IPS-NIHi7 (cell line): ENCODE measurements at regions not wholly inside any gene's neighbourhood (a gene's known extent, or its start where the extent isn't known, plus 50 kb on each side); places are given as distances from the start of the nearest gene placed in this dataset.
A peak's percentile ranks its signal among the peaks of the same experiment; 100 is the strongest.
"Not testable (repeated sequence)": the region's sequence is repeated elsewhere in the genome, so short reads cannot be mapped to it uniquely, and the experiment has no call there.

Source experiments
- DNase-seq: peaks from one replicate; pipeline ENCODE4 v3.0.0; 2012; ENCODE audit warnings: mixed read lengths; ENCODE audit errors: extremely low spot score

DNA sequence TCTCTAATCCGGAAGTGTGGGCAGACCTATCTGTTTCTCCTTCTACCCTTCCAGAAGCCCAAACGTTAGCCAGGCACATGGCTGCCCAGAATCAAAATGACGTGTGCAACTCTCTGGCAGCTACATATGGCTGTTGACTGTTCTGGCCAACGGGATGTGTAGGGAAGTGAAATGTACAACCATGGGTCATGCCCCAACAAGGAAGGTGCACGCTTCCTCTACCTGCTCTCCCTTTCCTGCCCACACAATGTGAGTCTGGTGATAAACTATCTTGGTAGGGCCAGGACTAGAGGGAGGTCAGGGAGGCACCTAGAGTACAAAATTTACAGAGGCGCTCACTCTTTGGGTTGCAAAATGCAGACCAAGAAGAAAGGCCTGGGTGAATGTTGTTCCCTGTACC lies 495.9 kb upstream of the PROK2 start:
- DNase-seq: no peak

DNA sequence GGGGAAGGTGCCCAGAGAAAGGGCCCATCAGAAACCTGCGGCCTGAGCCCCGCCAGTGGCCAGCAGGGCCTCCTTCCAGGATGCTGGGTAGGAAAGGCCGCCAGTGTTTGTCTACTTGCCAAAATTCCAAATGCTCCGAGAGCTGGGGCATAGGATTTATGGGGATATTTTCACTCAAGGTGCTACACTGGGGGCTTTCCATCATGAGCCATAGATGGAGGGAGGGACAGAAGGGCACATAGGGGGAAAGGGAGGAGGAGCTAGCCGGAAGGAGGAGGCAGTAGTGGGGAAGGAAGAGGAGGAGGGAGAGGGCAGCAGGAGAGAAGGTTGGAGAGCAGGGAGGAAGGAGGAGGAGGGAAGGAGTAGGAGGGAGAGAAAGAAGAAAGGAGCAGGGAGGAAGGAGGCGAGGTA lies 494.7 kb upstream of the PROK2 start:
- DNase-seq: no peak

DNA sequence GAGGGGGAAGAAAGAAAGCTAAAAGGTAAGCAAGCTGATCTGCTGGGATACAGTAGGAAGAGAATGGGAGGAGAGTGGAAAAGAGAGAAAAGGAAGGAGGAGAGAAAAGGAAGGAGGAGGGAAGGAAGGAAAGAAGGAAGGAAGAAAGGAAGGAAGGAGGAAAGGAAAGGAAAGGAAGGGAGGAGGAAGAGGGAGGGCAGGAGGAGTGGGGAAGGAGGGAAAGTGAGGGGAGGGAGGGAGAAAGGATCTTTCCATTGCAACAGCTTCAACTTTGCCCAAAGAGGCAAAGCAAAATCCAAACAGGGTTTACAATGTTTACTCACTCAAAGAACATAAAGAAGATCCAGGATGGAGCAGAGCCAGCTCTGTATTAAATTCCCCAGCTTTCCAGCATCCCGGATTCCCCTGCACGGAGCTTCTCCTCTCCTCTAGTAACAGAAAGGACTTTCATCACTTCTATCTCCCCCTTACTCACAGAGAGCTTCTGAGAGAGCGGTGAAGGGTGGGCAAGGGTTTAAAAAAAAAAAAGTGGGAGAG lies 494.2 kb upstream of the PROK2 start:
- no peak for DNase-seq

DNA sequence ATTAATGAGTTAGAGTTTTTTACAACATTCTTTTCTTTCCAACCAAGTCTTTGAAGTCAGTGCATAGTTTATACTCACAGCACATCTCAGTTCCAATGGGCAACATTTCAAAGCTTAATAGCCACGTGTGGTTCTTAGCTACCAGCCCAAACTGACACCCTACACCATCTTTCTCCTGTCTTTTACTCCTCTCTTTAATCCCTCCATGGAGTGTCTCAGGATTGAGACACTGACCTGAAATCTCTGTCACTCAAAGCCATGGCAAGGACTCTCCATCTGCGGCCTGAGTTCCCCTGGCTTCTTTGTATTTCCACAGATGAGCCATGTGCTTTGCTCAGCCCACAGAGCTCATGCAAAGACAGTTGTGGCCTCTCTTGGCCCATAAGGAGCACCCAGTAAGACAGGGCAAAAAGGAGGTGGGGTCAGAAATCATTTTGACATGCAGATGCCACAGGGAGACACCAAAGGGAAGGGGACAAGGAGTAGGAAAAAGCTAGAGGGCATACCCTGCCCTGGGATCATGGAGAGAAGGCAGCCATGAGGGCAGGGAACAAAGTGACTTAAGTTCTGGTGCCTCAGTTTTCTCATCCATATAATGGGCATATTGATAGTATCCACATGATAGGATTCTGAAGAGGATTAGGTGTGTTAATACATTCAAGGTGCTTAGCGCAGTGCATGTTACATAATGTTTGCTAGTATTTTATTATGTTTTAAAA lies 493.6 kb upstream of the PROK2 start:
- DNase-seq: no peak

DNA sequence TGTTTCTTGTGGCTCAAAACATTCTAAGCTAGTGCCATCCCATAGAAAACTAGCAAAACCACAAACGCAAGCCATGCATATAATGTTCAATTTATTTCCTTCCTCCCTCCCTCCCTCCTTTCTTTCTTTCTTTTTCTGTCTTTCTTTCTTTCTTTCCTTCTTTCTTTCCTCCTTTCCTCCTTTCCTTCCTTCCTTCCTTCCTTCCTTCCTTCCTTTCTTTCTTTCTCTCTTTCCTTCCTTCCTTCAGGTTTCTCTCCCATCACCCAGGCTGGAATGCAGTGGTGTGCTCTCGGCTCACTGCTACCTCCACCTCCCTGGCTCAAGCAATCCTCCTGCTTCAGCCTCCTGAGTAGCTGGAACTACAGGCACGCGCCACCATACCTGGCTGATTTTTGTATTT lies 492.8 kb upstream of the PROK2 start:
- DNase-seq: no peak

DNA sequence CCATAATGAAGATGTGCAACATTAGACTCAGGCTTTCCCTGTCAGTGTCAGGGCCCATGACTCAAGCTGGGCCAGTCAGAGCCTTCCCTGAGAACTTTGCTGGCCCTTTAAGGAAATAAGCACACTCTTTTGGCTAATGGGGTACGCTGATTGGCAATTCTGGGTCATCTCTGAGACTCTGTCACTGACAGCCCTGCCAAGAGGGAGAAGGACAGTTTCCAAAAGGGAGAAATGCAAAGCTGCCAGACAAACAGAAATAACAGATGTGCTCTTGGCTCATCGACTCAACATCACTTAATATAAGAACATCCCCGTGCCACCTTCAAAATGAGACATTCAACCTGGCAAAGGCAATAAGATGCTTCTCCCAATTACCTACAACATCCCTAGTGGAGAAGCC lies 491.9 kb upstream of the PROK2 start:
- no peak for DNase-seq

DNA sequence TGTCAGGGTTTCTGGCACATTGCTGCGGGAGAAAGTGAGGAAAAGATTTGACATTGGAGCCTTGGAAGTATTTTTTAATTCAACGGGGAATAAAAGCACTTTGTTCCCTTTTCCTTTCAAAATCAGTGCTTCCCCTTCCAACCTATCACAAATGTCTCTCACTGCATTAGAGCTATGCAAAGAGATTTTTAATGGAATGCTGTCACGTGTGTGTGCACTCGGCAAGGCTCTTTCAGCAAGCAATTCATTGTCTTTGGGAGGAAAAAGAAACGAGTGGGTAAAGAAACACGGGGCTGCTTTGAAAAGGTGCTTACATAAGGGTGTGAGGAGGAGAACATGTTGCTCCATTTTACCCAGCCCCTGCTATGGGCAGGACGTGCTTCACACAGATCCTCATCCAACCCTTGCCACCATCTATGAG lies 490.4 kb upstream of the PROK2 start:
- DNase-seq: no peak

DNA sequence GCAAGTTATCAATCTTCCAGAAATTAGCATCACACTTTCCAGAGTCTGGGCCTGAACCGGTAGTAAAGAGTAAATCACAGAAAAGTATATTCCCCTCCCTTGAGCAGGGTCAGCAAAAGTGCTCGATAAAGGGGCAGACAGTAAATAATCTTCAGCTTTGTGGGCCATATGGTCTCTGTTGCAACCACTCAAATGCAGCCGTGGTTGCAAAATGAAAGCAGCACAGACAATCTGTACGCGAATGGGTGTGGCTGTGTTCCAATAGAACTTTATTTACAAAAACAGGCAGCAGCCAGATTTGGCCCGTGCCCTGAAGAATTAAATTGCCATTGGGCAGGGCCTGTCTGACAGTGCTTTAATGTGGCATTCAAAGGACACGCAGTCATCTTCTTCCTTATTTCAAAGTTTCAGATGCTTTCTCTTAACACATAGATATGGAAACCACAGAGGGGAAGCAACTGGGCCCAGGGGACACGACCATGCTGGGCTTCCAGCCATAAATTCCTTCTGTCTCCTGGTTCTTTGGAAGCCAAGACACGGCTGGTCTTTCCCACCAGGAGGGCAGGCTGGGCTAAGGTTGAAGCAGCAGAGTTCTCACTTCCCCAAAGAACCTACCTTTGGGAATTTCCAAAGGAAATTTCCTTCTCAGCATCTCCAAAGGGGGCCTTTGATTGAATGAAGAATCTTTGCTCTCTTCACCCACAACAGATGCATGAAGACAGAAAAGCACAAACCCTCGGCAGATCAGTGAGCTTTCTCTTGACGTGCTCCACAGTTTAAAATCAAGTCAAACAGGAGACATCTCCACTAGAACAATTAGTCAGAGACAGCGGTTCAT lies 489.8 kb upstream of the PROK2 start:
- DNase-seq: no peak

DNA sequence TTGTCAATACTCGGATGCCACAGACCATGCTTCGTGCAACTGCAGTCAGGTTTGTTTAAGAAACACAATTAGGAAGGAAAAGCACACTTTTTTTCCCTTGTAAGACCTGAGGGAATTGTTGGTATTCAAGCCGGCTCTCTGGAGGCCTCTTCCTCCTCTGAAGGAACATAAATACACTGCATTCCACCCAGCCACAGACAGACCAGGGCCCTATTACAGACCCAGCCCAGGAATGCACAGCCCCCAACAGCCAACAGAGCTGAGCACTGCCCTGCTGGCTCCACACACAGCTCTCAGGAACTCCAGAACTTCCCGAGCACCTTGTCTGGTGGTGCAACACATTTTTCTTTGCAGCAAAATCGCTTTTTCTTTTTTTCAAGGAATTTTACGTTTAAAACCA lies 488.7 kb upstream of the PROK2 start:
- peak; percentile 78 for DNase-seq

DNA sequence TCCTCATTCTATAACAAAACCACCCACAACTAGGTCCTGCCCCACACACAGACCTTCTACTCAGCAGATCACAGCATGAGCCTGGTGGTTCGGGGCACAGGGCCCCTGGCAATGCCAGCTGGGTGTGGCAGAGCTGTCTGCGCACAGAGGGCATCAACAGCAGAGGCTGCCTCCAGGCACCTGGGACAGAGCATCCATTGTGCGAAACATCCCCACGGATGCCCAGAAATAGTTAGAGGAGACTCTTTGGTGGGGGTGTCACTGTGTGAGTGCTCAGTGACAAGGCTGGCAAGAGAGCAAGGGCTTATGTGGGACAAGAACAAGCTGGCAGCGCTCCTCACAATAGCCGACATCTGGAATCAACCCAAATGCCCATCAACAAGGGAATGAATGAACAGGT lies 487.4 kb upstream of the PROK2 start:
- no peak for DNase-seq

DNA sequence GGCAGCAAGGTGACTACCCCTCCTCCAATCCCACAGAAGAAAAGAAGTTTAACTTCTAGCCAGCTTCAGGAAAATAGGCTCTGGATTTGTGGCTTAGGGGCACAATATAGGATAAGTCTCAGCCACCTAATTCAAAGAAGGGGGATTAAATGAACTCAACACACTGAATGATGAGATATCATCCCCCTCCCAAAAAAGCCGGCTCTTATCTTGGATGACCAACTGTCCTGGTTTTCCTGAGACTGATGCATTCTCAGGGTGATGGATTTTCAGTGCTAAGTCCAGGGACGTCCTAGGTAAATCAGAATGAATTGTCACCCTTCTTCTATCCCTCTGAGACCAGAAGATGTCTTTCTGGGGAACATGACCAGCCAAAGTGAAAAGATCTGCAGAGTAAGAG lies 487.0 kb upstream of the PROK2 start:
- no peak for DNase-seq

DNA sequence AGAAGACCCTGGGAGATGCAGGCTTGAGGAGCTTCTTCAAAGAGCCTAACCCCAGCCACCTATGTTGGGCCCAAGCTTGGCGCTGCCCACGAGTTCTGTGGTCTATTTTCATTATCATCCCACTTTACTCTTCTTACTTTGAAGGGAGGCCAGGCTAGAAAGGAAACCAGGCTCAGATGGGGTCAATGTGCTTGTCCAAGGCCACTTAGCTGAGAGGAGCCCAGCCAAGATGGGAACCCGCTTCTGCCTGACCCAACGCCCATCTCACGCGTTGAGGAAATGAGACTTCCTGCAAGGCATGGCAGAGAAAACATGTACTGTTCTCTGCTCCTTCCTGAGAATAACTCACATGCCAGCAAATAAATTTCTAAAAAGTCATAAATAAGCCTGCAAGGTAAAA lies 486.3 kb upstream of the PROK2 start:
- no peak for DNase-seq

DNA sequence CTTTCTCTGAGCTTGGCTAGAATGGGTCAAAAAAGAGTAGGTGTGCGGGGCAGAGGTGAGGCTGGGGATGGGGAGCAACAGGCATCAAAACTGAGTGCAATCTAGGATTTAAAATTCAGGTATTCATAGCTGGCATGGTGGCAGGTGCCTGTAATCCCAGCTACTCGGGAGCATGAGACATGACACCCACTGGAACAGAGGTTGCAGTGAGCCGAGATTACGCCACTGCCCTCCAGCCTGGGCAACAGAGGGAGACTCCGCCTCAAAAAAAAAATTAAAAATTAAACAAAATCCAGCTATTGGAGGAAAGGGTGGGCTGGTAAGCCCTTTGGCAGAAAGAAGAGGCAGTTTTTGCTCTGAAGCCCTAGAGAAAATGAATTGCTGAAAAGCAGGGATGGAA lies 485.8 kb upstream of the PROK2 start:
- no peak for DNase-seq

DNA sequence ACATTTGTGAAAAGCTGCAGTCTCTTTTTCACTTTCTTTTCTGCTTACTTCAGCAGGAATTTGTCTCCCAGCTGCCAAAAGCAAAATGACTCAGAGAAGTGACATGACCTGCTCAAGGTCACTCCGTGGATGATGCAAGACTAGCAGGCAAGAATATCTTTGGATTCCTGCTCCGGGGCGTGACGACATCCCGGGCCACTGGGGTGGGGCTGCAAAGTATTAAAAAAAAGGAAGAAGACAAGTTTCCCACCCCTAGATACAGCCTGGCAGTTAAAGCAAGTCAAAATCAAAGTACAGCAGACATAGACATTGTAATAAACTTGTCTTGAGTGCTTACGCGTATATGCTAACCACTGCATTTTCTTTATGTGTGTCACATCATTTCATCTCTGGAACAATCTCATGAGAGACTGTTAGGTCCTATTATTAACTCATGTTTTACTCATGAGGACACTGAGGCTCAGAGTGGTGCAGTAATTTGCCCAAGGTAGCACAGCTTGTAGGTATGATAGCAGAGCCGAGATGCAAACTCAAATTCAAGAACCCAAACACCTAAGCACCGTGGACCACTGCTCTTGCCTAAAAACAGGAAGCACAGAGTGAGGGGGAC lies 485.2 kb upstream of the PROK2 start:
- DNase-seq: no peak

DNA sequence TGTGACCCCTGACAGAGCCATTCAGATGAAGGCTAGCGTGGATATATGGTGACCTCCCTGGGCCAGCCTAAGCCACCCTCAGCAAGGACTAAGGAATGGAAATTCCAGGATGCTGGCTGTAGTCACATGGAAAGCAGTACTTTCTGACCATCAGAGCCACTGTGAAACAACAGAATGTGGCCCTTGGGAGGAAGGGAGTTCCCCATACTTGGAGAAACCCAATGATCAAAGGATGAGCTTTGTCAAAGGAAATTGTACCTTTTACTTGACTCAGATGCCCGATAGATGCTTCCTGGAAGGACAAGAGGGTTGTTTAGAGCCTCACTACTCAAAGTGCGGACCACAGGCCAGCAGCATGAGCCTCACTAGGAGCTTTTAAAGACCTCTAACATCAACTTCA lies 484.5 kb upstream of the PROK2 start:
- no peak for DNase-seq

DNA sequence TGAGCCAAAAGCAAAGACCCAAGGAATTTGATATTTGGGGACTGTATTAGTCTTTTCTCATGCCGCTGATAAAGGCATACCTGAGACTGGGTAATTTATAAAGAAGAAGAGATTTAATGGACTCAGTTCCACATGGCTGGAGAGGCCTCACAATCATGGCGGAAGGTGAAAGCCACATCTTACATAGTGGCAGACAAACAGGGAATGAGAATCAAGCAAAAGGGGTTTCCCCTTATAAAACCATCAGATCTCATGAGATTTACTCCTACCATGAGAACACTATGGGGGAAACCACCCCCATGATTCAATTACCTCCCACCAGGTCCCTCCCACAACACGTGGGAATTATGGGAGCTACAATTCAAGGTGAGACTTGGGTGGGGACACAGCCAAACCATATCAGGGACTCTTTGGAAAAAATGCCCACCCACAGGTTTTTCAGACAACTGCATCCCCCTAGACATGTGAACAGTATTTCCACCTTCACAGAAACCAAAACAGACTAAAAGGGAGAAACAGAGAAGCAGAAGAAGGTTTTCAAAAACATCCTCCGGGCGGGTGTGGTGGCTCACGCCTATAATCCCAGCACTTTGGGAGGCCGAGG lies 482.1 kb upstream of the PROK2 start:
- DNase-seq: not testable (repeated sequence)

DNA sequence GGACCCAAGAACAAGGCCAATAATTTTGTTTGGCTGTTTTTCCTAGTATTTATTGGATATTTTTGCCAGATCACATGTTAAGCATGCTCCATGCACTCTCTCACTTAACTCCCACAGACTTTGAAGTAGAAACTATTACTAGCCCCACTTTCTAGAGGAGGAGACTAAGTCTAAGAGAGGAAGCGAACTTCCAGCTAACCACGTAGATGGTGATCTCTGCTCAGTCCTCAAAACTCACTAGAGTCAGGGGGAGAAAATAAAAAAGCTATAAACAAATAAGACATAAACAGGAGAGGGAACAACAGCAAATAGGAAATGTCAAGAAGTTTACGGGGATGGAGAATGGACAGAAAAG lies 481.0 kb upstream of the PROK2 start:
- no peak for DNase-seq

DNA sequence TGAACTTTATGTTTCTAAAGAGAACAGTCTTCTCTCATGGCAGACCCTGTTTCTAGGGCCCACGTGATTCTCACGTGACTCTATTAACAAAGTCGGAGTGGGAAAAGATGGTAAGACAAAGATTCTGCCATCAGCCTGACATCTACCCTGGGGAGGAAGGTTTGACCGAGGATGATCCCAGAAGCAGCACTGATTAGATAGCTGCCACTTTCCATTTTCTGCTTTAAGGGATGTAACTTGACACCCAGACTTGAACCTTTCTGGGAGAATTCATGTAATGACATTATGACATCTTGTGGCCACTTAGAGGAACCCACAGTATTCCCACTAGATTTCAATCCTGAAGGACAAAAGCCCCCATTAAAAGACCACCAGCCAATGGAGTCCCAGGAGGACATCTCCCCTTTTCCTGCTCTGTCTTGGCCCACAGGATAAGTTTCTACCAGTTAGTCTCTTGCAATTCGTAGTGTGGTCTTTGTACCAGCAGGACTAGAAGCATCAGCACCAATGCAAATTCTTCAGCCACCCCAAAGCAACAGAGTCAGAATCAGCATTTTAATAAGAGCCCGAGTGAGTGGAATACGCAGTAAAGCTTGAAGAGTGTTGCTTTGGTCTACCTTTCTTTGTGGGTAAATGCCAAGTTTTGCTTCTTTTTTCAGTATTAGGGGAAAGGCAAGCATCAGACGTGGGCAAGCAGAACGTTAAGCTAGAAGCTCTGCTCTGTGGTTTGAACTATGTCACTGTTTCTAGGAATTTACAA lies 480.5 kb upstream of the PROK2 start:
- DNase-seq: peak; percentile 58

DNA sequence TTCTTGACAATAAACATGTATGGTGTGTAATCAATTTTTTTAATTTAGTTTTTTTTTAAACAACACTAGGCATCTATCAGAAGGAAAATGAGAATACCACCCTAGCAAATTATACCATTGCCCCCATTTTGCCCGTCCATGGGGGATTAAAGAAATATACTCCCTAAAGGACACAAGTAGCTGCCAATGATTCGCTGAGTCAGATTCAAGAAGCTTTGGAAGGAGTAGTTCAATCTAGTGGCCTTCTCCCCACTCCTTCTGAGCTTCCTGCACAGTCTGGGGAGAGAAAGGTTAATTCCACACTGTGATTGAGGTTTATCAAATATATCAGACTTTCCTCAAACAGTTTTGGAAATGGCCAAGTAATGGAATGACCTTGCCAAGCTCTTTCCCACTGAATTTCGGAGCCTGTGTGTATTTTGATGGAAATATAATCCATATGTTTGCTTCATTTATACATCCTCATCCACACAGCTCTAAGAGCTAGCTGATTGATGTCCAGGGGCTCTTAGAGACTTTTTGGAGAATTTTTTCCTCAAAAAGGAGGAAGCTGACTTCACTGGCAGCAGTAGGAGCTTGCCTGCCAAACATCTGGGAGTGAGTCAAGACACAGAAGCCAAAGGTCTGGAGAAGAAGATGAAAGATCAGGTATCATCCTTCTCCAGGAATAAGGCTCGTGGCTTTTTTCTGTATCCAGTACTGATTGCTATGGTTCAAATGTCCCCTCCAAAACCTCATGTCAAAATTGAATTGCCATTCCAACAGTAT lies 478.5 kb upstream of the PROK2 start:
- no peak for DNase-seq

DNA sequence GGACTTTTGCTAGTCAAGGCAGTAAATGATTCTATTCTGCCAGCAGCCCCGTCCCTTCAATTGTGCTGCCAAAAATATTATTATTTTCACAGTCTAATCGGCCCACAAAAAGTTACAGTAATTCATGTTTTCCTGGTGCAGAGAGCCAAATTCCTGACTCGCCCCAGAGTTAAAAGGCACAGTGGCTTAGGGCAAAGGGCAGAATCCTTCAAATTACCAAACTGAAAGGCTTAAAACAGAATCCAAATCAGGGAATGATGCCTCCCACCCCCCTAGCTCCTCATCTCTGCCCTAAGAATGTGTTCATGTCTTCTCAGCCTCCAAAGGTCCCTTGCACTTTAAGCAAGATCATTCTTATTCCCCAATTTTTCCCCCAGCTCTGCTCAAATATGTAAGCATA lies 477.8 kb upstream of the PROK2 start:
- no peak for DNase-seq
